Medulla oblongata (tissue), 1 donor: ENCODE measurements at regions not wholly inside any gene's neighbourhood (a gene's known extent, or its start where the extent isn't known, plus 50 kb on each side); places are given as distances from the start of the nearest gene placed in this dataset.
"Not testable (repeated sequence)": the region's sequence is repeated elsewhere in the genome, so short reads cannot be mapped to it uniquely, and the experiment has no call there.

Source experiments
- DNase-seq: peaks from one replicate; pipeline ENCODE4 v3.0.0-alpha.2; 2015; ENCODE audit errors: extremely low spot score

- DNase-seq, result no peak
Observed at GRCh38 chr2:7145707-7146106, 228.5 kb downstream of the RNF144A start.

DNA sequence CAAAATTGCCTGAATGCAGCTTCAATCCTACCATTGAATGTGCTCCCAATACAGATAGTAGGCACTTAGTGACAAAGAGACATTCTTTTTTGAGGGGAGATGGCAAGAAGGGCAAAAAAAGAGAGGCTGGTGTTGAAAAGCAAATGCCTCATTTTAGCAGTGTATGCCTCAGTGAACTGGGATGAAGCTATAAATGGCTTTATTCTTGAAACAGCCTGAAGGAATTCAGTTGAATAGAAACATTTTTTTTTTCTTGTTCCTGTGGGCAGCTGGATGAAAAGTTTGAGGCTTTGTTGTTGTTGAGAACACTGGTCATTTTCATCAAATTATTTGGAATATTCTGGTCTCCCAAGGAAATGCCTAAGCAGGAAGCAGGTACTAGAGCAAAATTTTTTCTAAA, 228.9 kb downstream of the RNF144A start:
- peak; percentile 12 for DNase-seq

- DNase-seq, result no peak
Observed at GRCh38 chr2:7154656-7155055, 237.4 kb downstream of the RNF144A start.

- DNase-seq, result no peak
Observed at GRCh38 chr2:7161501-7161900, 244.3 kb downstream of the RNF144A start.

DNA sequence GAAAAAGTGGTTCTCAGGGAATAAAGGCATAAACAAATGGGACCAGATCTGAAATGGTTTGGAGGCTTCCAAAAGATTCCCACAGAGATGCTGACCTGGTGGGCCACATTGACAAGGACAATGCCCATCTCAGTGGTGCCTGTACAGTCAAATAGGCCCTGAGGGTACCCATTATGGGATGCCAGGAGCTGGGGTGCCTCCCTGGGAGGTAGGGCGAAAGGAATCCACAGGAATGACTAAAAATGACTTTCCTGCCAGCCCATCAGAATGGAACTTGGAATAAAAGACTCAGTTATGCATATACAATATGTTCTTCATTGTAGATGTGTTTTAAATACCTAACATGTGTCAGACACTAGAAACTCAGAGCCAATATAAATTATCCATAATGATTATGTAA, 248.5 kb downstream of the RNF144A start:
- no peak for DNase-seq

- no peak for DNase-seq
Observed at GRCh38 chr2:7167801-7168411, 250.7 kb downstream of the RNF144A start.

DNA sequence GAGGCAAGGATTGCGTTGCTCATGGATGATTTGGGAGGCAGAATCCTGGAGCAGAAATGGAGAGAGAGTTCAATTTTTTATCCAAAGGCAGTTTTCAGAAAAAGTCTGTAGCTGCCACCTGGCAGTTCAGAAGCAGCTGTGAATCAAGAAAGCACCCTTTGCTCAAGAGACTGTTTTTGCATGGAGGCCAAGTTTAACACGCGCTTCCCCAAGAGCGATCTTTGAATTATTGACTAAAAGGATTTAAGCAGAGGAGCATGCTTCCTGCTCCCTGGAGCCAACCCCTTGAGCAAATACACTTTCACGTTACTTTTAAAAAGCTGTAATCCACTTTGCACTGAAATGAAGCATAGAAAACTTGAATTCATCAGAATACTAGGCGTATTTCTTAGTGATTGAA, 252.4 kb downstream of the RNF144A start:
- no peak for DNase-seq

- not testable (repeated sequence) for DNase-seq
Observed at GRCh38 chr2:7178996-7179395, 261.8 kb downstream of the RNF144A start.

- peak; percentile 31 for DNase-seq
Observed at GRCh38 chr2:7180638-7181370, 263.6 kb downstream of the RNF144A start.

- no peak for DNase-seq
Observed at GRCh38 chr2:7182525-7182924, 265.3 kb downstream of the RNF144A start.

DNA sequence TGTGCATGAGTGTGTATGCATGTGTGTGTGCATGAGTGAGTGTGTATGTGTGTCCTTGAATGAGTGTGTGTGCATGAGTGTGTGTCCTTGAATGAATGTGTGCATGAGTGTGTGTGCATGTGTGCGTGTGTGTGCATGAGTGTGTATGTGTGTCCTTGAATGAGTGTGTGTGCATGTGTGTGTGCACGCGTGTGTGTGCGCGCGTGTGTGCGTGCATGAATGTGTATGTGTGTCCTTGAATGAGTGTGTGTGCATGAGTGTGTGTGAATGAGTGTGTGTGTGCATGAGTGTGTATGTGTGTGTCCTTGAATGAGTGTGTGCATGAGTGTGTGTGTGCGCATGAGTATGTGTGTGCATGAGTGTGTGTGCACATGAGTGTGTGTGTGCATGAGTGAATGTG, 271.9 kb downstream of the RNF144A start:
- DNase-seq, result no peak

- no peak for DNase-seq
Observed at GRCh38 chr2:7190587-7191324, 273.5 kb downstream of the RNF144A start.

DNA sequence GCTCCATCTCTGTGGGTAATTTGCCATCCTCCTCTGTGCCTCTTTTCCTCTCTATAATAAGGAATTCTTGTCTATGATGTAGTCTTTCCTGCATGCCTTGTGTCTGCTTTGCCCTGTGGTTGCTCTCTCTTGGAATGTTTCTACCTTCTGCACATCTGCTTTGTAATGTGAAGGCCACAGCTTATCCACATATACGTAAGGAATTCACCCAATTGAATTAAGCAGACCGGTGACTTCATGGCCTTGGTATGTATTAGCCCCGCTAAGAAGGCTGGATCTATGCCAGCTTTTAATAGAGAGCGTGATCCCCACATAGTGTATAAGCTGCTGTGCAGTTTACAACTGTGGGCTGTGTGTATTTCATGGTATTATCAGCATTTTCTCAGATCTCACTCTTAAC, 274.7 kb downstream of the RNF144A start:
- no peak for DNase-seq

- no peak for DNase-seq
Observed at GRCh38 chr2:7193457-7193856, 276.2 kb downstream of the RNF144A start.

DNA sequence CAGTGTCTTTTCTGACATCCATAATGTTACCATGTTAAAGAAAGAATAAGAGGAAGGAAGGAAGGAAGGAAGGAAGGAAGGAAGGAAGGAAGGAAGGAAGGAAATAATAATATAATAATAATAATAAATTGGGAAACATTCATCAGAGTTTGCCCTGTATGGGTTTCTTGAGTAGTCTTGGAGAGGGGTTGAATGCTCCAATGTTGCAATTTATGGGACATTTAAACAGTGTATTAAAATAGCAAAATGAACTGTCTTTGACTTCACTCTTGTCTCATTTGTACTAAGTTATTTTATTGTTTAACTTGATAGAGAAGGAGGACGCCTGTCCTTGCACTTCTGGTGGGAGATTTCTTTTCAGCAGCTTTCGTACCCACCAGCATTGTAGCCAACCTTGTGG, 277.7 kb downstream of the RNF144A start:
- DNase-seq, result no peak

- no peak for DNase-seq
Observed at GRCh38 chr2:7196883-7197282, 279.7 kb downstream of the RNF144A start.

DNA sequence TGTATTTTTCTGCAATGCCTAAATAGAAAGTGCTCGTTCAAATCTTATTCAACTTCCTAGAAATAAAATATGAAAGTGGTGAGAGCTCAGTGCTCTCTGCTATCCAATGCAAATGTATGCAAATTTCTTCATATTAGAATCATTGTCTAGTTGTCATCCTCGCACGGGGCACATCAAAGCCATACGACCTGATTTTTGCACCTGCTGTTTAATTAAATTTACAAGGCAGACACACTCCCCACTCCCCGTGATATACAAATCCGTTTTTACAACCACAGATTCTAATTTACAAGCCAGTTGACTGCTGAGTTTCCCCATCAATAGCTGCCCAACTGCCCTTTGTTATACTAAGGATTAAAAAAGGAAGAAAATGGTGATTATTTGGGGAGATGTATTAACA, 284.6 kb downstream of the RNF144A start:
- DNase-seq, result no peak

DNA sequence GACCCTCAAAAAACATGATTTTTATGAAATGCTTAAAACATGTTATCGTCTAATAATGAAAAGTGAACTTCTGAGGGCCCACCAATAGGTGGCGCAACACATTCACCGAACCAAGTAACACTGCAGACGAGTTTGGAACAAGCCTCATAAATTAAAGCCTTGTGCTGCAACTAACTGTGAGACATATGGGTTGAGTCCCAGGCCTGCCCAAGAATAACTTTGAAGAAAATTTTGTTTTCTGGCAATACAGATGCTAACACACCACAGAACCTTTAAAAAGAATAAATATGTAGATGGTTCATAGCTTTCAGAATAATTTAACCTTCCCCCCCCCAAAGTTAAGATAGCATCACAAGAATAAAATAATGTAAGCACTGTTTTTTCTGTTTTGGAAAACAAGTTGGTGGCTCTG, 285.9 kb downstream of the RNF144A start:
- DNase-seq, result peak; percentile 78

GRCh38 chr2:7205151-7205830, 288.1 kb downstream of the RNF144A start:
- DNase-seq, result no peak

DNA sequence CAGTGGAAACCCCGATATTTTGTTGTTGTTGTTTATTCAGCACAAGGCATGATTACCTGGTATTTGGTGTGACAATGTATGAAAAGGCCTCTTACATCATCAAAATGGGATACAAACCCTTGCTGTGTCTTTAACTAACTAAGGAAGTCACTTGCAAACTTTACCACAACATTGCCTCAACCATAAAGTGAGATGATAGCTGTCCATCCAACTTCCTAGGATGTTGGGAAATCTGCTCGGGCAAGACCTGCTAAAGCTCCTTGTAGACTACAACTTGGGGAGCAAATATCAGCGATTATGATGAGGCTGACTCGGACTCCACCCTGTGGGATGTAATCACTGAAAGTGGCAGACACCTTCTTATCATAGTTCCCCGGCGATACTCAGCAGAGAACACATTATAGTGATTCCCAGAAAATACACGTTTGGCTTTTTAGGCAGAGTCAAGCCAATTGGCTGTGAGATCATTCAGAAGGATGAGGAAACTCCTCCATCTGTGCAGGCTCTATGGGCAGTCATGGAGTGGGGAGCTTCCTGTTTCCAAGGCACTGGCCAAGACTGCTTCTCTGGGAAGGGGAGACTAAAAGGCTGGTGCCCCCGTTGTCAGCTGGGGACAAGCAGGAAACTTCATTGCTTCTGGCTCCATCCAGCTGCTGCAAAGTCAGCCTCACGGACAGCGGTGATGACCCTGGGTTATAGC, 289.0 kb downstream of the RNF144A start:
- no peak for DNase-seq

DNA sequence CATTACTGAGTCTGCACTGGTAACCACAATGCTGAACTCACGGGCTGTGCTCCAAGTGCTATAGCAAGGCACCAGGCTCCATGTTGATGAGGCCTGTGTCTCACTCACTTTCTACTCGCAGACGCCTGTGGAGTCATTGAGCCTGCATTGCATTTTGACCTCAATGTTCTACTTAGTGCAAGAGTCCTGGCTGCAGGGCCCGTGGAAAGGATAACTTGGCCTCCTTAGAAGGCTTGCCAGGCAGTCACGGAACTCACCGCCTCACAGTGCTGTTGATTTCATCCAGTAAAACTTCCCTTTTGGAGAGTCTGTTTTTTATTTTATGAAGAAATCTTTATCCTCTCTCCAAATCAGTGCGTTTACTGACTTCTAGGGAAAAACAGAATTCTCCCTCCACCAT, 290.4 kb downstream of the RNF144A start:
- DNase-seq, result no peak
